ENCODE measurements at regions not wholly inside any gene's neighbourhood (a gene's known extent, or its start where the extent isn't known, plus 50 kb on each side); places are given as distances from the start of the nearest gene placed in this dataset.

GRCh38 chr9:38342532-38342931 is 50.0 kb upstream of the ALDH1B1 start:
- H3K36me3 Mint-ChIP-seq (ENCODE audit: insufficient read depth, unreplicated experiment) = no peaks in the 10 kb centered on the region
- POLR2A ChIA-PET = no interaction called here
- H3K27me3 Mint-ChIP-seq (ENCODE audit: insufficient read depth, unreplicated experiment) = peaks cover 24% of the 10 kb centered on the region

DNA sequence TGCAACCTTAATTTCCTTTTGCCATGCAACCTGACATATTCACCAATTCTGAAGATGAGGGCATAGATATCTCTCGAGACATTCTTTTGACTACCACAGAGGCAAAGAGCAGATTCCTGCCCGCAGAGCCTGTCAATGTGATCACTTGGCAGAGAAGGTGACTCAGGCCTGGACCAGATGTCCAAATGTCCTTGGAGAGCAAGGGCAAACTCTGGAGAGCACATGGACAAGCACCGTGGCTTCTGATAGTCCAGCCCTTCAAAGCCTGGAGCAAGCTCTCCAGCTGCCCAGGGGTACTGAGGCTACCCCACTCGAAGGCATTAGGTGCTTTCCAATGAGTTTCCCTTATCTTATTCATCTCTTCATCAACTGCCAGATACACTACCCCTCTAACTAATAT is 50.4 kb upstream of the ALDH1B1 start:
- no peaks in the 10 kb centered on the region for H3K36me3 Mint-ChIP-seq (ENCODE audit: insufficient read depth, unreplicated experiment)
- CTCF ChIA-PET = interaction anchor here (1.6 kb wide), 1 partner anchor 51 kb away, joined by 4 read pairs; the partner anchor contains the start of gene ALDH1B1

More at GRCh38 chr9:38342532-38342931, 50.0 kb upstream of the ALDH1B1 start:
- Mint-ChIP-seq H3K4me1 (ENCODE audit: insufficient read depth, unreplicated experiment) (no peaks in the 10 kb centered on the region), H3K4me3 (ENCODE audit: unreplicated experiment) (no peak overlapping the region), H3K9me3 (ENCODE audit: unreplicated experiment) (no peaks in the 10 kb centered on the region), H3K27ac (ENCODE audit: low read depth, unreplicated experiment) (no peak overlapping the region)
- BruUV-seq (replicated peaks) = no TSS peak
- no peak for TF ChIP-seq CTCF (IDR thresholded peaks at IDR 0.05; ENCODE audit: unreplicated experiment)
- CTCF ChIA-PET = interaction anchor here (1.6 kb wide), 1 partner anchor 50 kb away, joined by 4 read pairs; the partner anchor contains the start of gene ALDH1B1
- intact Hi-C loops (cut with micrococcal nuclease) = no loop called here
- no peak for DNase-seq (ENCODE audit: unreplicated experiment)

GRCh38 chr9:38339496-38339895 is 53.0 kb upstream of the ALDH1B1 start:
- H3K36me3 Mint-ChIP-seq (ENCODE audit: insufficient read depth, unreplicated experiment) = no peaks in the 10 kb centered on the region
- H3K9me3 Mint-ChIP-seq (ENCODE audit: unreplicated experiment) = no peaks in the 10 kb centered on the region
- no peak for DNase-seq (ENCODE audit: unreplicated experiment)
- no peaks in the 10 kb centered on the region for H3K27me3 Mint-ChIP-seq (ENCODE audit: insufficient read depth, unreplicated experiment)
- BruUV-seq (replicated peaks) = no TSS peak
- no peak overlapping the region for H3K4me3 Mint-ChIP-seq (ENCODE audit: unreplicated experiment)
- CTCF ChIA-PET = interaction anchor here (0.6 kb wide), 1 partner anchor 392 kb away, joined by 3 read pairs; no protein-coding TSS in a partner anchor
- intact Hi-C loops (cut with micrococcal nuclease) = no loop called here
- POLR2A ChIA-PET = no interaction called here
- H3K4me1 Mint-ChIP-seq (ENCODE audit: insufficient read depth, unreplicated experiment) = no peaks in the 10 kb centered on the region
- no peak for TF ChIP-seq CTCF (IDR thresholded peaks at IDR 0.05; ENCODE audit: unreplicated experiment)
- H3K27ac Mint-ChIP-seq (ENCODE audit: low read depth, unreplicated experiment) = no peak overlapping the region

More for the DNA sequence above, 50.4 kb upstream of the ALDH1B1 start:
- BruUV-seq (replicated peaks) = no TSS peak
- Mint-ChIP-seq H3K27ac (ENCODE audit: low read depth, unreplicated experiment) (no peak overlapping the region), H3K4me3 (ENCODE audit: unreplicated experiment) (no peak overlapping the region), H3K27me3 (ENCODE audit: insufficient read depth, unreplicated experiment) (peaks cover 23% of the 10 kb centered on the region), H3K9me3 (ENCODE audit: unreplicated experiment) (no peaks in the 10 kb centered on the region), H3K4me1 (ENCODE audit: insufficient read depth, unreplicated experiment) (no peaks in the 10 kb centered on the region)
- POLR2A ChIA-PET = no interaction called here
- TF ChIP-seq CTCF (IDR thresholded peaks at IDR 0.05; ENCODE audit: unreplicated experiment) = no peak
- intact Hi-C loops (cut with micrococcal nuclease) = no loop called here
- no peak for DNase-seq (ENCODE audit: unreplicated experiment)

DNA sequence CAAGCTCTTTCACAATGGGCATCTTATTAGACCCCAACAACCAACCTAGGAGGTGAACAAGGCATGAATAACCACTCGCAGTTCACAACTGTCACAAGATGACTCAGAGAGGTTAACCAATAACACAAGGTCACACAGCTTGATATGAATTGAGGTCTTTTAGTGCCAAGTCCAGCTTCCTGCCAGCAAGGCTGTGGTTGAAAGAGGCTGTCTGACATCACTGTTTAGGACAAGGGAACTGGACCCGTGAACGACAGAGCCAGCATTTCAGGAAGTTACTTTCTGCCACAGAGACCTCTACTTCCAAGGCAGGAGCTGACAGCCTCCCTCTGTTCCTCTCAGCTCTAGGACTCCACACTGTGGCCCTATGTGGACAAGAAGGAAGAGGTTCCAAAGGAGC is 53.4 kb upstream of the ALDH1B1 start:
- intact Hi-C loops (cut with micrococcal nuclease) = no loop called here
- Mint-ChIP-seq H3K9me3 (ENCODE audit: unreplicated experiment) (no peaks in the 10 kb centered on the region), H3K27me3 (ENCODE audit: insufficient read depth, unreplicated experiment) (no peaks in the 10 kb centered on the region), H3K4me3 (ENCODE audit: unreplicated experiment) (no peak overlapping the region), H3K36me3 (ENCODE audit: insufficient read depth, unreplicated experiment) (no peaks in the 10 kb centered on the region), H3K4me1 (ENCODE audit: insufficient read depth, unreplicated experiment) (no peaks in the 10 kb centered on the region), H3K27ac (ENCODE audit: low read depth, unreplicated experiment) (no peak overlapping the region)
- TF ChIP-seq CTCF (IDR thresholded peaks at IDR 0.05; ENCODE audit: unreplicated experiment) = no peak
- POLR2A ChIA-PET = no interaction called here
- BruUV-seq (replicated peaks) = no TSS peak
- CTCF ChIA-PET = interaction anchor here (0.6 to 1.7 kb wide), 4 partner anchors 9 to 392 kb away, joined by 3 to 5 read pairs (median 4); no protein-coding TSS in a partner anchor
- peak; percentile 39 for DNase-seq (ENCODE audit: unreplicated experiment)
